ENCODE measurements at regions not wholly inside any gene's neighbourhood (a gene's known extent, or its start where the extent isn't known, plus 50 kb on each side); places are given as distances from the start of the nearest gene placed in this dataset.
"Not testable (repeated sequence)": the region's sequence is repeated elsewhere in the genome, so short reads cannot be mapped to it uniquely, and the experiment has no call there.

- Histone ChIP-seq H3K4me1 (ENCODE audit: insufficient read depth, poor library complexity, severe bottlenecking) (no peaks in the 10 kb centered on the region), H3K4me3 (ENCODE audit: severe bottlenecking) (no peak overlapping the region), H3K27me3 (ENCODE audit: insufficient read depth, poor library complexity, severe bottlenecking) (no peaks in the 10 kb centered on the region), H3K36me3 (ENCODE audit: low read depth) (no peaks in the 10 kb centered on the region), H3K9me3 (ENCODE audit: severe bottlenecking) (no peaks in the 10 kb centered on the region), H3K27ac (ENCODE audit: poor library complexity, severe bottlenecking) (no peak overlapping the region)
- TF ChIP-seq CTCF (IDR thresholded peaks at IDR 0.05; ENCODE audit: poor library complexity, severe bottlenecking): no peak
- no peak for DNase-seq (ENCODE audit: low spot score)
- ATAC-seq (ENCODE audit: low read depth): no peak
These were observed 369.9 kb upstream of the KCND2 start for GRCh38 chr7:119903085-119903484.

GRCh38 chr7:119905495-119905894 lies 367.5 kb upstream of the KCND2 start:
- no peak for TF ChIP-seq CTCF (IDR thresholded peaks at IDR 0.05; ENCODE audit: poor library complexity, severe bottlenecking)

DNA sequence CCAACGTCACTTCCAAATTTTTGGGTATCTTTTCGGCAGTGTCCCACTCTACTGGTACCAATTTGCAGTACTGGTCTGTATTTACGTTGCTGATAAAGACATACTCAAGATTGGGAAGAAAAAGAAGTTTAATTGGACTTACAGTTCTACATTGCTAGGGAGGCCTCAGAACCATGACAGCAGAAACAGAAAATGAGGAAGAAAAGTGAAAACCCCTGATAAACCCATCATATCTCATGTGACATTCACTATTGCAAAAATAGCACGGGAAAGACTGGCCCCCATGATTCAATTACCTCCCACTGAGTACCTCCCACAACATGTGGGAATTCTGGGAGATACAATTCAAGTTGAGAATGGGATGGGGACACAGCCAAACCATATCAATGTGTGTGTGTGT lies 364.0 kb upstream of the KCND2 start:
- Histone ChIP-seq H3K36me3 (ENCODE audit: low read depth) (no peaks in the 10 kb centered on the region), H3K27ac (ENCODE audit: poor library complexity, severe bottlenecking) (no peak overlapping the region), H3K9me3 (ENCODE audit: severe bottlenecking) (no peaks in the 10 kb centered on the region), H3K4me3 (ENCODE audit: severe bottlenecking) (no peak overlapping the region), H3K27me3 (ENCODE audit: insufficient read depth, poor library complexity, severe bottlenecking) (no peaks in the 10 kb centered on the region), H3K4me1 (ENCODE audit: insufficient read depth, poor library complexity, severe bottlenecking) (no peaks in the 10 kb centered on the region)
- no peak for TF ChIP-seq CTCF (IDR thresholded peaks at IDR 0.05; ENCODE audit: poor library complexity, severe bottlenecking)
- ATAC-seq (ENCODE audit: low read depth): no peak
- no peak for DNase-seq (ENCODE audit: low spot score)

More at GRCh38 chr7:119905495-119905894, 367.5 kb upstream of the KCND2 start:
- DNase-seq (ENCODE audit: low spot score): no peak
- Histone ChIP-seq H3K4me3 (ENCODE audit: severe bottlenecking) (no peak overlapping the region), H3K36me3 (ENCODE audit: low read depth) (no peaks in the 10 kb centered on the region), H3K4me1 (ENCODE audit: insufficient read depth, poor library complexity, severe bottlenecking) (no peaks in the 10 kb centered on the region), H3K9me3 (ENCODE audit: severe bottlenecking) (no peaks in the 10 kb centered on the region), H3K27me3 (ENCODE audit: insufficient read depth, poor library complexity, severe bottlenecking) (no peaks in the 10 kb centered on the region), H3K27ac (ENCODE audit: poor library complexity, severe bottlenecking) (no peak overlapping the region)
- no peak for ATAC-seq (ENCODE audit: low read depth)

DNA sequence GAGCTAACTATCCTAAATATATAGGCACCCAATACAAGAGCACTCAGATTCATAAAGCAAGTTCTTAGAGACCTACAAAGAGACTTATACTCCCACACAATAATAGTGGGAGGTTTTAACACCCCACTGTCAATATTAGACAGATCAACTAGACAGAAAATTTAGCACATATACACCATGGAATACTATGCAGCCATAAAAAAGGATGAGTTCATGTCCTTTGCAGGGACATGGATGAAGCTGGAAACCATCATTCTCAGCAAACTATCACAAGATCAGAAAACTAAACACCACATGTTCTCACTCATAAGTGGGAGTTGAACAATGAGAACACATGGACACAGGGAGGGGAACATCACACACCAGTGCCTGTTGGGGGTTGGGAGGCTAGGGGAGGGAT lies 358.9 kb upstream of the KCND2 start:
- not testable (repeated sequence) for ATAC-seq (ENCODE audit: low read depth); H3K9me3 ChIP-seq (ENCODE audit: severe bottlenecking); H3K4me1 ChIP-seq (ENCODE audit: insufficient read depth, poor library complexity, severe bottlenecking); H3K36me3 ChIP-seq (ENCODE audit: low read depth); DNase-seq (ENCODE audit: low spot score); H3K27ac ChIP-seq (ENCODE audit: poor library complexity, severe bottlenecking); H3K27me3 ChIP-seq (ENCODE audit: insufficient read depth, poor library complexity, severe bottlenecking); H3K4me3 ChIP-seq (ENCODE audit: severe bottlenecking)

DNA sequence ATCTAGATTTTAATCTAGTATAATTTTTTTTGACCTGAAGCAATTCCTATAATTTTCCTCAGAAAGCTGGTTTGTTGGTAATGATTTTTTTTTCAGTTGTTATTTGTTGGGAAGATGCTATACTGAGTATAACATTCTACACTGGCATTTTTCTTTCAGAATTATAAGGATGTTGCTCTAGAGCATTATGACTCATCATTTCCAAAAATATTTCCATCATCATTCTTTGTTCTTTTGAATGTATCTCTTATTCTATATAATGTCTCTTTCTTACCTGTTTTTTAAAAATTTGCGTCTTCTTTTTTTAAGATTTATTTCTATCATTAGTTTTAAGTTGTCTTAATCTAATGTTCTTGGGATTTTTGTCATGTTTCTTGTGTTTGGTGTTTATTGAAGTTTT lies 356.5 kb upstream of the KCND2 start:
- Histone ChIP-seq H3K27ac (ENCODE audit: poor library complexity, severe bottlenecking) (no peak overlapping the region), H3K36me3 (ENCODE audit: low read depth) (no peaks in the 10 kb centered on the region), H3K4me1 (ENCODE audit: insufficient read depth, poor library complexity, severe bottlenecking) (no peaks in the 10 kb centered on the region), H3K9me3 (ENCODE audit: severe bottlenecking) (no peaks in the 10 kb centered on the region), H3K4me3 (ENCODE audit: severe bottlenecking) (no peak overlapping the region), H3K27me3 (ENCODE audit: insufficient read depth, poor library complexity, severe bottlenecking) (no peaks in the 10 kb centered on the region)
- DNase-seq (ENCODE audit: low spot score): no peak
- no peak for TF ChIP-seq CTCF (IDR thresholded peaks at IDR 0.05; ENCODE audit: poor library complexity, severe bottlenecking)
- ATAC-seq (ENCODE audit: low read depth): no peak

Measured in RWPE2 (cell line).